ENCODE measurements at regions not wholly inside any gene's neighbourhood (a gene's known extent, or its start where the extent isn't known, plus 50 kb on each side); places are given as distances from the start of the nearest gene placed in this dataset.

DNA sequence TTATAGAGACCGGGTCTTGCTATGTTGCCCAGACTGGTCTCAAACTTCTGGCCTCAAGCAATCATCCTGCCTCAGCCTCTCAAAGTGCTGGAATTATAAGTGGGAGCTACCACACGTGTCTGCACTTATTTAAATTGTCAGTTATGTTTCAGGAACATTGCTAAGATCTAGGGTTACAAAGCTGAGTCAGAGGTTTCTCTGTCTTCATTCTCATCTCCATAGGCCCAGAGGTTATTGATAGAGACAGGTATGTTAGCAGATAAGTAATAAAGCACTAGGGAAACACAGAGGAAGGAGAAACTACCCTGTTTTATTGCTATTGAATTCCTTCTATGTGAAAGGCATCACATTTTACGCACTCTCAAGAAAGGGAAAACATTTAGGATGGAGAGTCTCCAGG, 214.1 kb downstream of the REEP3 start:
- no peak for TF ChIP-seq CTCF (IDR thresholded peaks at IDR 0.05; ENCODE audit: unreplicated experiment)
- no peak for DNase-seq (ENCODE audit: unreplicated experiment)
- ChIA-PET CTCF (interaction anchor here (1.6 kb wide), 1 partner anchor 15 kb away, joined by 5 read pairs; no protein-coding TSS in a partner anchor), POLR2A (no interaction called here)
- H3K4me3 Mint-ChIP-seq (ENCODE audit: unreplicated experiment) = no peak overlapping the region
- no peaks in the 10 kb centered on the region for H3K36me3 Mint-ChIP-seq (ENCODE audit: insufficient read depth, unreplicated experiment)
- H3K9me3 Mint-ChIP-seq (ENCODE audit: unreplicated experiment) = no peaks in the 10 kb centered on the region
- H3K27me3 Mint-ChIP-seq (ENCODE audit: insufficient read depth, unreplicated experiment) = no peaks in the 10 kb centered on the region
- no TSS peak for BruUV-seq (replicated peaks)
- H3K27ac Mint-ChIP-seq (ENCODE audit: low read depth, unreplicated experiment) = no peak overlapping the region
- H3K4me1 Mint-ChIP-seq (ENCODE audit: insufficient read depth, unreplicated experiment) = peaks cover 8% of the 10 kb centered on the region
- intact Hi-C loops (cut with micrococcal nuclease) = no loop called here

DNA sequence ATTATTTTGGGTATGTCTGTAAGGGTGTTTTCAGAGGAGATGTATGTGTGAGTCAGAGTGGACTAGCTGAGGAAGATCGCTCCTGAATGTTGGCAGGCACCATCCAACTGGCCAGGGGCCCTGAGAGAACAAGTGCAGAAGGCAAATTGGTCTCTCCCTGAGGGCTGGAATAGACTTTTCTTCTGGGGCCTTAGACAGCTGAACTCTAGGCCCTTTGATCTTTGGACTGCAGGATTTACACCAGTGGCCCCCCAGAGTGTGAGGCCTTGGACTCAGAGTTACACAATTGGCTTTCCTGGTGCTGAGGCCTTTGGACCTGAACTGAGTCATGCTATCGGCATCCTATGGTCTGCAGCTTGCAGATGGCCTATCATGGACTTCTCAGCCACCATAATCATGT, 217.2 kb downstream of the REEP3 start:
- H3K4me1 Mint-ChIP-seq (ENCODE audit: insufficient read depth, unreplicated experiment) = peaks cover 12% of the 10 kb centered on the region
- ChIA-PET CTCF (interaction anchor here (0.6 to 2.6 kb wide), 2 partner anchors 18 to 29 kb away, joined by 3 to 8 read pairs; no protein-coding TSS in a partner anchor), POLR2A (no interaction called here)
- peak; percentile 61 for DNase-seq (ENCODE audit: unreplicated experiment)
- TF ChIP-seq CTCF (IDR thresholded peaks at IDR 0.05; ENCODE audit: unreplicated experiment) = no peak
- intact Hi-C loops (cut with micrococcal nuclease) = no loop called here
- no peaks in the 10 kb centered on the region for H3K36me3 Mint-ChIP-seq (ENCODE audit: insufficient read depth, unreplicated experiment)
- no peaks in the 10 kb centered on the region for H3K27me3 Mint-ChIP-seq (ENCODE audit: insufficient read depth, unreplicated experiment)
- H3K9me3 Mint-ChIP-seq (ENCODE audit: unreplicated experiment) = no peaks in the 10 kb centered on the region
- H3K4me3 Mint-ChIP-seq (ENCODE audit: unreplicated experiment) = no peak overlapping the region
- BruUV-seq (replicated peaks) = no TSS peak
- no peak overlapping the region for H3K27ac Mint-ChIP-seq (ENCODE audit: low read depth, unreplicated experiment)

- H3K36me3 Mint-ChIP-seq (ENCODE audit: insufficient read depth, unreplicated experiment) = no peaks in the 10 kb centered on the region
- CTCF ChIA-PET = no interaction called here
Observed at GRCh38 chr10:63744060-63744941, 223.1 kb downstream of the REEP3 start.

GRCh38 chr10:63749915-63750314, 228.7 kb downstream of the REEP3 start:
- ChIA-PET CTCF (interaction anchor here (0.6 kb wide), 1 partner anchor 399 kb away, joined by 3 read pairs; no protein-coding TSS in a partner anchor), POLR2A (no interaction called here)
- intact Hi-C loops (cut with micrococcal nuclease) = no loop called here
- Mint-ChIP-seq H3K27ac (ENCODE audit: low read depth, unreplicated experiment) (no peak overlapping the region), H3K9me3 (ENCODE audit: unreplicated experiment) (no peaks in the 10 kb centered on the region), H3K36me3 (ENCODE audit: insufficient read depth, unreplicated experiment) (no peaks in the 10 kb centered on the region), H3K4me1 (ENCODE audit: insufficient read depth, unreplicated experiment) (no peaks in the 10 kb centered on the region), H3K4me3 (ENCODE audit: unreplicated experiment) (no peak overlapping the region), H3K27me3 (ENCODE audit: insufficient read depth, unreplicated experiment) (no peaks in the 10 kb centered on the region)
- BruUV-seq (replicated peaks) = no TSS peak
- DNase-seq (ENCODE audit: unreplicated experiment) = no peak
- TF ChIP-seq CTCF (IDR thresholded peaks at IDR 0.05; ENCODE audit: unreplicated experiment) = no peak

More at GRCh38 chr10:63744060-63744941, 223.1 kb downstream of the REEP3 start:
- no peak overlapping the region for H3K4me3 Mint-ChIP-seq (ENCODE audit: unreplicated experiment)
- no peaks in the 10 kb centered on the region for H3K27me3 Mint-ChIP-seq (ENCODE audit: insufficient read depth, unreplicated experiment)
- intact Hi-C loops (cut with micrococcal nuclease) = no loop called here
- no TSS peak for BruUV-seq (replicated peaks)
- peaks cover 11% of the 10 kb centered on the region for H3K4me1 Mint-ChIP-seq (ENCODE audit: insufficient read depth, unreplicated experiment)
- POLR2A ChIA-PET = no interaction called here
- H3K9me3 Mint-ChIP-seq (ENCODE audit: unreplicated experiment) = no peaks in the 10 kb centered on the region
- H3K27ac Mint-ChIP-seq (ENCODE audit: low read depth, unreplicated experiment) = no peak overlapping the region
- TF ChIP-seq CTCF (IDR thresholded peaks at IDR 0.05; ENCODE audit: unreplicated experiment) = no peak
- DNase-seq (ENCODE audit: unreplicated experiment) = no peak

Data from MCF 10A (cell line).